AG10803 (cell line): ENCODE measurements at regions not wholly inside any gene's neighbourhood (a gene's known extent, or its start where the extent isn't known, plus 50 kb on each side); places are given as distances from the start of the nearest gene placed in this dataset.

Experiments used
- DNase-seq: peaks from one replicate; pipeline ENCODE4 v3.0.0; 2010; ENCODE audit warnings: low read depth
- H3K4me3 ChIP-seq: 2 replicates; pipeline ENCODE4 v1.5.1; 2011; ENCODE audit warnings: mild to moderate bottlenecking, low read length, control low read depth
- CTCF ChIP-seq: conservative IDR thresholded peaks from 2 replicates; pipeline ENCODE4 v1.5.1; 2011; ENCODE audit warnings: mild to moderate bottlenecking, low read length, control low read depth, inconsistent platforms

DNA sequence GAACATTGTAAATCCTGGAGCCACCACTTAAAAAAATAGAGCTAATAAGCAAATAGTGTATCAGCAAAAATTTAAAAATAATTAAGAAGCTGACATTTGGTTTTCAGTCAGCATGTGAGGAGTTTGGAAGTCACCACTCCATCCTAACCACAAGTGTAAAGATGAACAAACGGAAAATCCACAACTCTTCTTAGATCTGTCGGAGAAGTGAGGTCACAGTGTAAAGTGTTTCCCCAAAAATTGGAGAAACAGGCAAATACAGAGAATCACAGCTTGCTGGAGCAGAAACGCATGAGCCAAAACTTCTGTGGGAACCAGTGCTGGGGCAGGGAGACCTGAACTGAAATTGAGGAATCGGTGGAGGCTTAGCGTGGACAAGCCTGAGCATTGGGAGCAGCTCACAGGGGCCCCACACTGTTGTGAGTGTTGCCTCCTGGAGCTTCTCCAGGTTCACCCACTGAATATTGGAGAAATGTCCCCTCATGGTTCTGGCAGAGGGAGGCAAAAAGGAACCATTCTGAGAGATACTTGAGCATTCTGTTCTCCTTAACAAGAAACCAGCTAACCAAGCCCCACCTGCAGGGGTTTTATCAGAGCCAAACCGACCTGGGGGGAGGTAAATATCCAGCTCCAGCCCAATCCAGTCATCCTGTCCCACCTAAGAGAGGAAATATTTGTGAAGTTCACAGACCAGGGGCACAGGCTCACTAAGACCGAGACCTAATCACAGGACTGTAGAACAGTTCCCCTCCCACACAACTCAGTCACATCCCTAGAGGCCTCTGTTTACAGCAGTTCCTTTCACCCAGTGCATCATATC is 192.0 kb downstream of the ERMARD start:
- H3K4me3 ChIP-seq: no peak overlapping the region
- no peak for TF ChIP-seq CTCF
- no peak for DNase-seq

DNA sequence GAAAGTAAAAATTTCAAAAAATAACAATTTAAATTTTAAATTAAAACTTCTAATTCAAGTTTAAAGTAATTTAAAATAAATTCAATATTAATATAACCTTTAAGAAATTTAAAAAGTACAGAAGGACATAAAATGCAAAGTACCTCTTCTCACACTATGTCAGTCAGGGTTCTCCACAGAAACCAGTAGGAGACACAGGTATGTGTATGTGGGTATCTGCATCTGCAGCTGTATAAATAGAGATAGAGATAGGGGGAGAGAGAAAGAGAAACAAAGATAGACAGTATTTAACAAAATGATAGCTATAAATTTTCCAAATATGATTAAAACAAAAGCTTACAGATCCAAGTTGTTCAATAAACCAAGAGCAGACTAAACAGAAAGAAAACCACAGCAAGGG is 190.8 kb downstream of the ERMARD start:
- no peak for DNase-seq
- no peak overlapping the region for H3K4me3 ChIP-seq
- no peak for TF ChIP-seq CTCF

GRCh38 chr6:169940481-169941271 is 189.3 kb downstream of the ERMARD start:
- no peak for DNase-seq
- TF ChIP-seq CTCF: no peak
- no peak overlapping the region for H3K4me3 ChIP-seq

DNA sequence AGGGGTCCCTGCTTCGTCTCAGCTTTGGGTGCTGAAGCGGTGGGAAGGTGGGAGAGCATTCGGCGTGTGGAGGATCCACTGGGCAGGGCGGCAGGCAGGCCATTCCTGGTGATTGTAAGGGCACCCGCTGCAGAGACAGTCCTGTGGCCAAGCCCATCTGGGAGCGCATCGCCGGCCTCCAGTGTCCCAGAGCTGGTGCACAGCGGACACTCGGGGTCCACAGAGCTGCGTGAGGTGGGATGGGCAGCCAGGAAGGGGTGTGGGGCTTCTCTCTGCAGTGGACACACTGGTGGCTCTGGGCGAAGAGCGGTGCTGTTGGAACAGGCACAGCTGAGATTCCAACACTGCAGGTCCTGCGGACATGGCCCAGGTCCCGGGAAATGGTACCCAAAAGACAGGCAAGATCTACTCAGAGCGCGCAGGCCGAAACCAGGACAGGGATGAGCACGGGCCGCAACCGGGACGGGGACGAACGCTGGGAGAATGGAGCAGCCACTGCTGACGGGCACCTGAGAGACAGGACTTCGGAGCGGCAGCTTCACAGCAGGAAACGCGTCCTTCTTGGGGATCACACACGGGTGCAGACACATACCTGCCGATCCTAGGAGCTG is 188.2 kb downstream of the ERMARD start:
- H3K4me3 ChIP-seq: no peak overlapping the region
- TF ChIP-seq CTCF: no peak
- DNase-seq: no peak

DNA sequence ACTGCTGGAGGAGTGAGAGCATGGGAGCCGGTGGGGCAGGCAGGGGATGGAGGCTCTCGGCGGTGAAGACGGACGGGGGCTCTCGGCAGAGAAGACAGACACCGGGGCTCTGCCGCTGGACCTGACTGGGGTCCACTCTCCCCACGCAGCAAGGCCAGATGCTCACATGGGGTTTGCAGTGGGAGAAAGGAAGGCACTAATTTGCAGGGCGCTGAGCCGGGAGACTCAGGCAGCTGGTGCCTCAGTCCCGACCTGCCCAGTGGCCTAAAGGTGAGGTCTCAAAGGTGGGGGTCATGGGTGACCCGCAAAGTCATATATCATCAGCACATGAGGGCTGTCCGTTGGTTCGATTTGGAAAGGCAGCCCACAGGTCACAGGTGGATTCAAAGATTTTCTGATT is 187.3 kb downstream of the ERMARD start:
- DNase-seq: no peak
- no peak overlapping the region for H3K4me3 ChIP-seq
- TF ChIP-seq CTCF: no peak

- TF ChIP-seq CTCF: no peak
- no peak overlapping the region for H3K4me3 ChIP-seq
- DNase-seq: no peak
These were observed 186.9 kb downstream of the ERMARD start for GRCh38 chr6:169938262-169938701.
